ENCODE measurements at regions not wholly inside any gene's neighbourhood (a gene's known extent, or its start where the extent isn't known, plus 50 kb on each side); places are given as distances from the start of the nearest gene placed in this dataset.

GRCh38 chr5:124894541-124894940 is 148.1 kb upstream of the ZNF608 start:
- no peak for TF ChIP-seq CTCF (IDR thresholded peaks at IDR 0.05; ENCODE audit: low read depth, low read length)
- DNase-seq (ENCODE audit: extremely low read depth, low read depth) = no peak

GRCh38 chr5:124895236-124895635 is 148.8 kb upstream of the ZNF608 start:
- no peak for TF ChIP-seq CTCF (IDR thresholded peaks at IDR 0.05; ENCODE audit: low read depth, low read length)
- DNase-seq (ENCODE audit: extremely low read depth, low read depth) = no peak

- no peak for TF ChIP-seq CTCF (IDR thresholded peaks at IDR 0.05; ENCODE audit: low read depth, low read length)
- no peak for DNase-seq (ENCODE audit: extremely low read depth, low read depth)
These were observed 154.6 kb upstream of the ZNF608 start for GRCh38 chr5:124901081-124901480.

GRCh38 chr5:124902097-124902821 is 155.8 kb upstream of the ZNF608 start:
- TF ChIP-seq CTCF (IDR thresholded peaks at IDR 0.05; ENCODE audit: low read depth, low read length) = no peak
- no peak for DNase-seq (ENCODE audit: extremely low read depth, low read depth)

GRCh38 chr5:124905256-124906130 is 159.1 kb upstream of the ZNF608 start:
- TF ChIP-seq CTCF (IDR thresholded peaks at IDR 0.05; ENCODE audit: low read depth, low read length) = no peak
- no peak for DNase-seq (ENCODE audit: extremely low read depth, low read depth)

GRCh38 chr5:124906339-124907097 is 160.1 kb upstream of the ZNF608 start:
- DNase-seq (ENCODE audit: extremely low read depth, low read depth) = peak; percentile 44

More at GRCh38 chr5:124906339-124907097, 160.1 kb upstream of the ZNF608 start:
- peak; percentile 19 for TF ChIP-seq CTCF (IDR thresholded peaks at IDR 0.05; ENCODE audit: low read depth, low read length)

Measured in AG09319 (cell line).